ENCODE measurements at regions not wholly inside any gene's neighbourhood (a gene's known extent, or its start where the extent isn't known, plus 50 kb on each side); places are given as distances from the start of the nearest gene placed in this dataset.

- TF ChIP-seq EZH2 (IDR thresholded peaks at IDR 0.05; ENCODE audit: borderline replicate concordance, low read depth, low read length, severe bottlenecking) (no peak), MAX (IDR thresholded peaks at IDR 0.05; ENCODE audit: insufficient read depth, insufficient read length) (no peak), POLR2A (IDR thresholded peaks at IDR 0.05; ENCODE audit: low read depth, low read length) (no peak)
Observed at GRCh38 chr14:99079061-99079727, 192.8 kb downstream of the BCL11B start.
